ENCODE measurements at regions not wholly inside any gene's neighbourhood (a gene's known extent, or its start where the extent isn't known, plus 50 kb on each side); places are given as distances from the start of the nearest gene placed in this dataset.

GRCh38 chr4:181618896-181619295 is 624.3 kb upstream of the TENM3 start:
- no peak overlapping the region for H3K4me3 ChIP-seq (ENCODE audit: low read length)
- no peak for DNase-seq (ENCODE audit: low read depth)
- TF ChIP-seq, protein P1, sequence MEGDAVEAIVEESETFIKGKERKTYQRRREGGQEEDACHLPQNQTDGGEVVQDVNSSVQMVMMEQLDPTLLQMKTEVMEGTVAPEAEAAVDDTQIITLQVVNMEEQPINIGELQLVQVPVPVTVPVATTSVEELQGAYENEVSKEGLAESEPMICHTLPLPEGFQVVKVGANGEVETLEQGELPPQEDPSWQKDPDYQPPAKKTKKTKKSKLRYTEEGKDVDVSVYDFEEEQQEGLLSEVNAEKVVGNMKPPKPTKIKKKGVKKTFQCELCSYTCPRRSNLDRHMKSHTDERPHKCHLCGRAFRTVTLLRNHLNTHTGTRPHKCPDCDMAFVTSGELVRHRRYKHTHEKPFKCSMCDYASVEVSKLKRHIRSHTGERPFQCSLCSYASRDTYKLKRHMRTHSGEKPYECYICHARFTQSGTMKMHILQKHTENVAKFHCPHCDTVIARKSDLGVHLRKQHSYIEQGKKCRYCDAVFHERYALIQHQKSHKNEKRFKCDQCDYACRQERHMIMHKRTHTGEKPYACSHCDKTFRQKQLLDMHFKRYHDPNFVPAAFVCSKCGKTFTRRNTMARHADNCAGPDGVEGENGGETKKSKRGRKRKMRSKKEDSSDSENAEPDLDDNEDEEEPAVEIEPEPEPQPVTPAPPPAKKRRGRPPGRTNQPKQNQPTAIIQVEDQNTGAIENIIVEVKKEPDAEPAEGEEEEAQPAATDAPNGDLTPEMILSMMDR (conservative IDR thresholded peaks at IDR 0.05; ENCODE audit: low read depth, low read length), result no peak

DNA sequence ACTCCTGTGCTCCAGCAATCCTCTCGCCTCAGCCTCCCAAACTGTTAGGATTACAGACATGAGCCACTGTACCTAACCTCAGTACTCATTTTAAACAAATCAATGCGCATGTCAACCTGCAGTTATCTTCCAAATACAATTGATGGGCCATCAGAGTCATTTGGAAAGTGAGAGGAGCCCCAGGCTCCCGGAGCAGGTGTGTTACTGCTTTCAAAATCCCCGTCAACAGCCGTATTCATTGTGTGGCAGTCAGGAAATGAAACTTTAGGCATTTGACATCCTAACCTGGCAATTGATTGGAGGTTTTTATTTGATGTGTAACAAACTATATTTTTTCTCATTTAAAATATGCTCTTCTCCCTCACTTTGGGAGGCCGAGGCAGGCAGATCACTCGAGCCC is 623.6 kb upstream of the TENM3 start:
- TF ChIP-seq, protein P1 (conservative IDR thresholded peaks at IDR 0.05; ENCODE audit: low read depth, low read length), result no peak
- no peak for DNase-seq (ENCODE audit: low read depth)
- no peak overlapping the region for H3K4me3 ChIP-seq (ENCODE audit: low read length)

- DNase-seq (ENCODE audit: low read depth), result no peak
- H3K4me3 ChIP-seq (ENCODE audit: low read length), result no peak overlapping the region
- TF ChIP-seq, protein P1 (conservative IDR thresholded peaks at IDR 0.05; ENCODE audit: low read depth, low read length), result no peak
Measured at GRCh38 chr4:181637186-181638105, 605.8 kb upstream of the TENM3 start.

DNA sequence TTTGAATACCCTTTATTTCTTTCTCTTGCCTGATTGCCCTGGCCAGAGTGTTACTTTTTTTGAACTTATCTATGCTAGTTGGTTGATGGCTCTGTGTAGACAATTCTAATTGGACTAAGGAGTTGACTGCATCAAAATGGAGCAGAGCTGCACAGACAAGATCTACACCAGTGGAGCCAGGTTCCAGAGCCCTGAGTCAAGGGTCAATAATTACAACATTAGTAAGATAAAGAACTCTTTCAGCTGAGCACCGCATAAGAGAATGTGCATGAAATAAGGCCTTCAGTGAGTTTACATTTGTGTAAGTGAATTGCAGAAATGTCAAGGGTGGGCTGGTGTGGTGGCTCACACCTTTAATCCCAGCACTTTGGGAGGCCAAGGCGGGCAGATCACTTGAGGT is 599.7 kb upstream of the TENM3 start:
- H3K4me3 ChIP-seq (ENCODE audit: low read length), result no peak overlapping the region
- TF ChIP-seq, protein P1 (conservative IDR thresholded peaks at IDR 0.05; ENCODE audit: low read depth, low read length), result no peak
- no peak for DNase-seq (ENCODE audit: low read depth)

DNA sequence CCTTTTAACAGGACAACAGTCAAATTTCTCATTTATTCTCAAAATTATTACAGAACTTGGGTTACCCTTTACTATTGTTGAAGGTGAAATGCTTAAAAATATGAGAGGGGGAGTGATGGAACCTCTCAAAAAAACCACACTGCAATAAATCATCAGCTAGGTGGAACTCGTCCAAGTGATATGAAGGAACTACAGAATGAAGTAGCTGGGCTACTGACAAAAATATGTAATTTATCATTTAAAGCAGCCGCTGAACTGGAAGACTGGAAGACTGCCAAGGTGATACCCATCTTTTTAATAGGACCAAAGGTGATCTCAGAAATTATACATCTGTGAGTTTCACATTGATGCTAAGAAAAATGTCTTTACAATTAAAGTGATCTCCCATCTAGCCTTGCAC is 597.7 kb upstream of the TENM3 start:
- DNase-seq (ENCODE audit: low read depth), result no peak
- TF ChIP-seq, protein P1 (conservative IDR thresholded peaks at IDR 0.05; ENCODE audit: low read depth, low read length), result no peak
- no peak overlapping the region for H3K4me3 ChIP-seq (ENCODE audit: low read length)

- TF ChIP-seq, protein P1 (conservative IDR thresholded peaks at IDR 0.05; ENCODE audit: low read depth, low read length), result no peak
- no peak overlapping the region for H3K4me3 ChIP-seq (ENCODE audit: low read length)
- no peak for DNase-seq (ENCODE audit: low read depth)
Measured at GRCh38 chr4:181646864-181647263, 596.3 kb upstream of the TENM3 start.

Measured in retinal pigment epithelial cell (primary cell).